ENCODE measurements at regions not wholly inside any gene's neighbourhood (a gene's known extent, or its start where the extent isn't known, plus 50 kb on each side); places are given as distances from the start of the nearest gene placed in this dataset.

GRCh38 chr9:69955536-69956355 lies 87.9 kb upstream of the MAMDC2 start:
- no peak for DNase-seq (ENCODE audit: low spot score)

GRCh38 chr9:69961843-69962242 lies 81.8 kb upstream of the MAMDC2 start:
- DNase-seq (ENCODE audit: low spot score) = no peak

GRCh38 chr9:69963803-69964202 lies 79.8 kb upstream of the MAMDC2 start:
- no peak for DNase-seq (ENCODE audit: low spot score)

GRCh38 chr9:69964446-69964845 lies 79.2 kb upstream of the MAMDC2 start:
- no peak for DNase-seq (ENCODE audit: low spot score)

GRCh38 chr9:69965416-69966145 lies 78.1 kb upstream of the MAMDC2 start:
- DNase-seq (ENCODE audit: low spot score) = no peak

GRCh38 chr9:69967344-69967743 lies 76.3 kb upstream of the MAMDC2 start:
- DNase-seq (ENCODE audit: low spot score) = no peak

- no peak for DNase-seq (ENCODE audit: low spot score)
Measured at GRCh38 chr9:69970001-69970533, 73.6 kb upstream of the MAMDC2 start.

GRCh38 chr9:69971643-69972449 lies 71.8 kb upstream of the MAMDC2 start:
- DNase-seq (ENCODE audit: low spot score) = peak; percentile 6

GRCh38 chr9:69975681-69976080 lies 68.0 kb upstream of the MAMDC2 start:
- no peak for DNase-seq (ENCODE audit: low spot score)

GRCh38 chr9:69976152-69976551 lies 67.5 kb upstream of the MAMDC2 start:
- DNase-seq (ENCODE audit: low spot score) = no peak

GRCh38 chr9:69980041-69980440 lies 63.6 kb upstream of the MAMDC2 start:
- no peak for DNase-seq (ENCODE audit: low spot score)

GRCh38 chr9:69980591-69980990 lies 63.1 kb upstream of the MAMDC2 start:
- no peak for DNase-seq (ENCODE audit: low spot score)

- DNase-seq (ENCODE audit: low spot score) = no peak
Measured at GRCh38 chr9:69981686-69982445, 61.8 kb upstream of the MAMDC2 start.

- no peak for DNase-seq (ENCODE audit: low spot score)
Measured at GRCh38 chr9:69984831-69985230, 58.8 kb upstream of the MAMDC2 start.

GRCh38 chr9:69985971-69986370 lies 57.7 kb upstream of the MAMDC2 start:
- DNase-seq (ENCODE audit: low spot score) = no peak

- DNase-seq (ENCODE audit: low spot score) = no peak
Measured at GRCh38 chr9:69986970-69987369, 56.7 kb upstream of the MAMDC2 start.

GRCh38 chr9:69987457-69987856 lies 56.2 kb upstream of the MAMDC2 start:
- DNase-seq (ENCODE audit: low spot score) = no peak

GRCh38 chr9:69993110-69993509 lies 50.5 kb upstream of the MAMDC2 start:
- no peak for DNase-seq (ENCODE audit: low spot score)
